ENCODE measurements at regions not wholly inside any gene's neighbourhood (a gene's known extent, or its start where the extent isn't known, plus 50 kb on each side); places are given as distances from the start of the nearest gene placed in this dataset.

DNA sequence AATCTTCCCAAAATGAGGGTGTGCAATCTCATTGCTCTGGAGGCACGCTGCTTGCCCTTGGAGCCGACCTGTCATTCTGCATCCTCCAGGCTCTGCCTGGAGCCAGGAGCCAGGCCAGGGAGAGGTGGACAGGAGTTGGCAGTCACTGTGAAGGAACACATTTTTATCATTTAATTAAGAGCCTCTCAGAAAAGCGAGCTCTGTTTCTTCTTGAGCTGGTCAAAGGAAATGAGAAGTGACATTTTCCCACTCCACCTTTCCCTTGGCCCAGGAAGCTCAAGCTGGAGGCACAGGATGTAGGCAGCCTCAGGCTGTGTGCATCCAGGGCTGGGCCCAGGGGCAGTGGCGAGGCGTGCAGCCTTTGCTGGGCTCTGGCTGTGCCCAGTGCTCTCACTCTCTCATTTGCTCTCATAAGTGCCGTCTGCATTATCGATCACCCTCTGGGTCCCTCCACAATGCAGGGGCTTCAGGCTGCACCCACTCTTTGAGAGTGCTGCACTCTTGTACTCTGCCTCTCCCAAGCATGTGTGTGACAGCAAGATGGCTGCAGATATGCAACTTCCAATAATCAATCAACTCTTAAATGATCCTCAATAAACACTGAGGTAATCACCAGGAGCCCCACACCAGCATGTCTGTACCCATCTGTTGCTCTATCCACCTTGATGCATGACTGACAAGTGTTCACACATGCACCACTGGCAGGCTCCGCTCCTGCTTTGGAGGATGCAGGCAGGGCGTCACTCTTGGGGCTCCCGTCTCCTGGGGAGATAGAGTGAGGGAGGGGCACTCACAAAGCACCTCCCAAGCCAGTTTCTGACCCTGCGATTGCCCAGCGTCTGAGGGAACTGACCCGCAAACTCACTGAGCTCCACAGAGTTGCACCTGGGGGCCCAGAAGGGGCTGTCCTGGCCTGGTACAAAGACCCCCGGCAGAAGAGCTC, 171.4 kb downstream of the ZNF248 start (continued):
- no peak for TF ChIP-seq ZNF462 (CRISPR knock-in tag; IDR thresholded peaks at IDR 0.05)
- no peak for TF ChIP-seq NANOG (IDR thresholded peaks at IDR 0.05; ENCODE audit: borderline replicate concordance)
- no peak for TF ChIP-seq JUNB (IDR thresholded peaks at IDR 0.05; ENCODE audit: unreplicated experiment)
- TF ChIP-seq EZH2phosphoT487 (IDR thresholded peaks at IDR 0.05; ENCODE audit: unreplicated experiment), result no peak
- TF ChIP-seq CTCF (conservative IDR thresholded peaks at IDR 0.05; ENCODE audit: low read depth in 2 of 2), result no peak
- TF ChIP-seq ETS1 (IDR thresholded peaks at IDR 0.05), result no peak
- no peak for TF ChIP-seq ZNF331 (CRISPR knock-in tag; IDR thresholded peaks at IDR 0.05; ENCODE audit: low read depth)
- no peak for TF ChIP-seq CREB1 (CRISPR knock-in tag; IDR thresholded peaks at IDR 0.05; ENCODE audit: low read depth)
